ENCODE measurements at regions not wholly inside any gene's neighbourhood (a gene's known extent, or its start where the extent isn't known, plus 50 kb on each side); places are given as distances from the start of the nearest gene placed in this dataset.
"Not testable (repeated sequence)": the region's sequence is repeated elsewhere in the genome, so short reads cannot be mapped to it uniquely, and the experiment has no call there.

DNA sequence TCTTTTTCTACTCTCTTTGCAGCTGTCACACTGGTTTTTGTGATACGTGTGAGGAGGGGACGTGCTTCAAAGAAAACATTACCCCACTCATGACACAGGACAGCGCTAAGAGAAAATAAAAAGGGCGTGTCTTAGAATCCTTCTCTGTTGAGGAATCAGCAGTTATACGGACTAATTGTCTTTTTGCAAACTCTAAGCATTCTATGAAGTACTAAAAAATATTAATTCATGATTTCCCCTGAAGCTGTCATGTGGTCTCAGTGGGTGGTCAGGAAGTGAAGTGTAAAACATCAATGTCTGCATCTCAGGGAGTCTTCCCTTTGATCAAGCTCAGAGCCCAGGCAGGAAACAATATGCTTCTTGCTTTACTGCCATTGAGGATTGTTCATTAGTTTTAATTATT is 117.5 kb upstream of the CRBN start:
- Histone ChIP-seq H3K36me3 (no peaks in the 10 kb centered on the region), H3K27me3 (no peaks in the 10 kb centered on the region), H3K4me3 (no peak overlapping the region), H3K9me3 (no peaks in the 10 kb centered on the region; the same call in 1 of the 2 replicates)
- no peak for DNase-seq

DNA sequence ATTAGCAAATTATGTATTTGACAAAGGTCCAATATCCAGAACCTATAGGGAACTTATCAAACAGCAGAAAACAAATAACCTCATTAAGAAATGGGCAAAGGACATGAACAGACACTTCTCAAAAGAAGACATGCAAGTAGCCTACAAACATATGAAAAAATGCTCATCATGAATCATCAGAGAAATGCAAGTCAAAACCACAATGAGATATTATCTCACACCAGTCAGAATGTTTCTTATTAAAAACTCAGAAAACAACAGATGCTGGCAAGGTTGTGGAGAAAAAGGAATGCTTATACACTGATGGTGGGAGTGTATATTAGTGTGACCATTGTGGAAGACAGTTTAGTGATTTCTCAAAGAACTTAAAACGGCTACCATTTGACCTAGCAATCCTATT is 116.1 kb upstream of the CRBN start:
- DNase-seq = no peak
- Histone ChIP-seq H3K36me3 (no peaks in the 10 kb centered on the region), H3K9me3 (no peaks in the 10 kb centered on the region; the same call in 1 of the 2 replicates), H3K4me3 (no peak overlapping the region), H3K27me3 (no peaks in the 10 kb centered on the region)

DNA sequence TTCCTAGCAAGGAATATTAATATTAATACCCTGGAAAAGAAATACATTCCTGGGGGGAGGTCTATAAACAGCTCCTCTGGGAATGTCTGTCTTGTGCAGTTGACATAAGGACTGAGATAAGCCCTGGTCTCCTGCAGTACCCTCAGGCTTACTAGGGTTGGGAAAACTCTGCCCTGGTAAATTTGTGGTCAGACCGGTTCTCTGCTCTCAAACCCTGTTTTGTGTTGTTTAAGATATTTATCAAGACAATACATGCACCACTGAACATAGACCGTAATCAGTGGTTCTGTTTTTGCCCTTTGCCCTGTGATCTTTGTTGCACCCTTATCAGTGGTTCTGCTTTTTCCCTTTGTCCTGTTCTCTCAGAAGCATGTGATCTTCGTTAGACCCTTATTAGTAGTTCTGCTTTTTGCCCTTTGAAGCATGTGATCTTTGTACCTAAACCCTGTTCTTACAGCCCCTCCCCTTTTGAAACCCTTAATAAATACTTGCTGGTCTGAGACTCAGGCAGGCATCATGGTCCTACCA is 112.3 kb upstream of the CRBN start:
- not testable (repeated sequence) for H3K27me3 ChIP-seq, H3K9me3 ChIP-seq, DNase-seq, H3K4me3 ChIP-seq, H3K36me3 ChIP-seq

DNA sequence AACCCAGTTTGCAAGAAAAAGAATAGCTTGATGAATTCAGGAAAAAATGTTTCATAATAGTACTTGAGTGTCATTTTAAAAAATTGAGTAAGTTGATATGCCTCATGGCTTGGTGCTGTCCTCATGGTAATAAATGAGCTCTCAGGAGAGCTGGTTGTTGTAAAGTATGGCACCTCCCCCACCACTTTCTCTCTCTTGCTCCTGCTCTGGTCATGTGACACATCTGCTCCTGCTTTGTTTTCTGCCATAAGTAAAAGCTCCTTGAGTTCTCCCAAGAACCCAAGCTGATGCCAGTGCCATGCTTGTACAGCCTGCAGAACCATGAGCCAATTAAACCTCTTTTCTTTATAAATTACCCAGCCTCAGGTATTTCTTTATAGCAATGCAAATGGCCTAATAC is 108.8 kb upstream of the CRBN start:
- no peaks in the 10 kb centered on the region for H3K27me3 ChIP-seq
- DNase-seq = no peak
- no peaks in the 10 kb centered on the region for H3K9me3 ChIP-seq
- no peaks in the 10 kb centered on the region for H3K36me3 ChIP-seq
- H3K4me3 ChIP-seq = no peak overlapping the region

DNA sequence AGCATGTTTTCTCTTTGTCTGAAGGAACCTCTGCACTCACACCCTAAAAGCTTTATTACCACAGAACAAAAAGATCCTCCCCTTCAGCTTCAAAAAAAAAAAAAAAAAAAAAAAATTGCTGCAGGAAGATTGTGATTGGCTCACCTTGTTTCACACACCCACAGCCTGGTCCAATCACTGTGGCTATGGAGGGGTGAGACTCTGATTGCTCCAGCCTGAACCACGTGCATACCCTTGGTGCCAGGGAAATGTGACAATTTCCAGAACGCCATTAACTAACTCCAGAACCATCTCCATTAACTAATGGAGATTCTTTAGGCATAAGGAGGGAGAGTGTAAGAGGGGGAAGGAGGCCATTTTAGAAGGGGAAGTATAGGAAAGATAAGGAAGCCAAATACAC is 106.5 kb upstream of the CRBN start:
- Histone ChIP-seq H3K4me3 (no peak overlapping the region), H3K36me3 (no peaks in the 10 kb centered on the region), H3K9me3 (no peaks in the 10 kb centered on the region), H3K27me3 (no peaks in the 10 kb centered on the region)
- DNase-seq = peak; percentile 0

DNA sequence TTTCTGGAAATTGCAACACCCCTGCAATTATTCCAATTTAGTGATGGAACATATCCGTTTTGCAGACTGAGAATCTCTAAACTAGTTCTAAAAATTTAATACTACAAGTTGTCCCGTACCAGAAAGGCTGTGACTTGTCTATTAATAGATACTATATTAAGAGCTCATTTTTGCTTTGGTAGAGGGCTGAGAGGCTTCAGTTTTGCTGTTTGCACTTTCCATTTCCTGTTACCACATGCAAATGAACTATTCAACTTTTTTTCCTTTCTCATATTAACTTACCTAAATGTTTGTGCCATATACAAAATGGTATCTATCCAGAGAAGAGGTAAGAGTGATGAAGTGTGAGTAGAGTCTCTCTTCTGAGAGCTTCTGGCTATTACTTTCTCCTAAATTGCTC is 101.5 kb upstream of the CRBN start:
- H3K9me3 ChIP-seq = no peaks in the 10 kb centered on the region
- H3K36me3 ChIP-seq = no peaks in the 10 kb centered on the region
- no peaks in the 10 kb centered on the region for H3K27me3 ChIP-seq
- DNase-seq = no peak
- no peak overlapping the region for H3K4me3 ChIP-seq

DNA sequence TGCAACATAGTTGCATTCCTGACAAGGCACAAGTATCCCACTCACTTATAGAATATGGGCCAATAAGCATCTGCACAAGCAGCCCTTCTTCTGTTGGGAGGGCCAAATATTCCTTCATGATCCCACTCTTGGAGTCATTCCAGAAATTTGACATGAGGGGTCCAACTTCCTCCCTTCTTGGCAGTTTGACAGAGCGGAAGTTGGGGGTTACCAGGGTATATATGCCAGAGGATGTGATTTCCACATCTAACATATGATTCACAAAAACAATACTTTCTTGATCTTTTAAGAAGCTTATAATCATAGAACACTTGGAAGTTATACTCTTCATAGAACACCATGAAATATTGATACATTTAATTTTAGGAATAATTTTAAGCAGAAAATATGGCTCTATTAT is 100.9 kb upstream of the CRBN start:
- Histone ChIP-seq H3K9me3 (no peaks in the 10 kb centered on the region), H3K27me3 (no peaks in the 10 kb centered on the region), H3K36me3 (no peaks in the 10 kb centered on the region)

DNA sequence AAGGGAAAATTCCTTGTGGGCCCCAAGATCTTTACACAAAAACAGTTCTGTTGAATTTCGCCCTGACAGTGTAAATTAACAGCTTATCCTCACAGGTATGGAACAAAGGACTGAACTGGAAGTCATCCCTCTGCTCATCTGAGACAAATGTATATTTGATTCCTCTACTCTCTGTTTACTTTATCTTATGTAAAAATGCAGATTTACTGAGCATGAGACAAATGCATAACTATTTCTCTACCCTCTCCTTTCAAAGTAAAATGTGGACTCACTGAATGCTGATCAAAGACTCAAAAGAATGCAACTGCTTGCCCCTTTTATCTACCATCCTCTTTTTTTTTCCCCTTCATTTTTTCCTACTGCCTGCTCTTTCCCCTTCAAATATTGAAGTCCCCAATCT is 98.6 kb upstream of the CRBN start:
- Histone ChIP-seq H3K9me3 (no peaks in the 10 kb centered on the region), H3K27me3 (no peaks in the 10 kb centered on the region), H3K36me3 (no peaks in the 10 kb centered on the region), H3K4me3 (no peak overlapping the region)
- DNase-seq = no peak

More for the DNA sequence above, 100.9 kb upstream of the CRBN start:
- DNase-seq = no peak
- no peak overlapping the region for H3K4me3 ChIP-seq

DNA sequence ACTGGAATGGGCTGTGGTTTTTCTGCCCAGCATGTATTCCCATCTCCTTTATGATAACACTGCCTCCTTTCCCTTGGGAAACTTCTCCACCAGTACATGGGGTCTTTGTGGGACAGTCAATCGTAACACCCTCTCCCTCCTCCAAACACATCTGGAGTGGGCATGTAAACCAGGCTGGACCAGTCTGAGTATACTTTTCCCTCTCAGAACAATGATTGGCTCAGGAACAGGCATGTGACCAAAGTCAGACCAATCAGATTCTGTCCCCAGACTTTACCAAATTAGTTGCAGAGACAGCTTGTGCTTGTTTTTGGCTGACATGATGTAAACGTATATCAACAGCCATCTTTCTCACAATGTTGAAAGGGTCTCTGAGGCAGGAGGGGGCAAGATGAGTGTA is 97.1 kb upstream of the CRBN start:
- H3K27me3 ChIP-seq = no peaks in the 10 kb centered on the region

DNA sequence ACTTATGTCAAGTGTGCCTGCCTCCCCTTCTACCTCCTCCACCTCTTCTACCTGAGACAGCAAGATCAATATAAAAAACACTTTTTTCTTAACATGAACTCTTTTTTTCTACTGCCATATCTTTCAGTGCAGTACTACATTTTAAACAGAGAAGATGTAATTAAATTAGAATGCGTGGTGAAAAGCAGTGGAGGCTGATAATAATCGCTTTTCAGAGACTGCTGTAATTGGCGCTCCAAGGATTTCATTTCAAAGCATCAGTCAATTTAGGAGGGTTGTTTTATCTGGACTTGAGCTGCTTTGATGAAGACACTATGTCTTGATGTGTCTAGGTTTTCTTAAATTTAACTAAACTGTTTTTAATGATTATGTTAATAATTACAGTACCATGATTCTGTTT is 85.3 kb upstream of the CRBN start:
- Histone ChIP-seq H3K9me3 (no peaks in the 10 kb centered on the region), H3K4me3 (no peak overlapping the region), H3K27me3 (no peaks in the 10 kb centered on the region), H3K36me3 (no peaks in the 10 kb centered on the region)
- DNase-seq = no peak

More for the DNA sequence above, 97.1 kb upstream of the CRBN start:
- Histone ChIP-seq H3K36me3 (no peaks in the 10 kb centered on the region), H3K4me3 (no peak overlapping the region), H3K9me3 (no peaks in the 10 kb centered on the region)
- DNase-seq = no peak

DNA sequence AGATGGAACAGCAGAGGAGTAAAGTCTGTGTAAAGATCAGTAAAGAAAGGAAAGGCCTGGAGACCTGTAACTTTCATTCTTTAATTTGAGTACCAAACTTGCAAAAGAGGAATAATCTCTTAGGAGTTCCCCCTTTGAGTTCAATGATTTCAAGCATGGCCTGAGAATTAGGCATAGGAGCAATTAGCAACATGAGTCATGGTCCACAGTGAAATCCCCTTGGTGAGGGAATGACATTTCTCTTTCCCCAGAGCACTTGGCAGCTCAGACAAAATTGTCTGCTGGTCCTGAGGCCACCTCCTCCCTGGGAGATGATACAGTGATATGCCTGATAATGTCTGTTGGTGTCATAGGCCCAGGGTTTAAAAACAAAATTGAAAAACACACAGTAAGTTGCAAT is 81.4 kb upstream of the CRBN start:
- H3K36me3 ChIP-seq = no peaks in the 10 kb centered on the region
- H3K9me3 ChIP-seq = no peaks in the 10 kb centered on the region
- H3K27me3 ChIP-seq = no peaks in the 10 kb centered on the region
- no peak overlapping the region for H3K4me3 ChIP-seq
- no peak for DNase-seq

DNA sequence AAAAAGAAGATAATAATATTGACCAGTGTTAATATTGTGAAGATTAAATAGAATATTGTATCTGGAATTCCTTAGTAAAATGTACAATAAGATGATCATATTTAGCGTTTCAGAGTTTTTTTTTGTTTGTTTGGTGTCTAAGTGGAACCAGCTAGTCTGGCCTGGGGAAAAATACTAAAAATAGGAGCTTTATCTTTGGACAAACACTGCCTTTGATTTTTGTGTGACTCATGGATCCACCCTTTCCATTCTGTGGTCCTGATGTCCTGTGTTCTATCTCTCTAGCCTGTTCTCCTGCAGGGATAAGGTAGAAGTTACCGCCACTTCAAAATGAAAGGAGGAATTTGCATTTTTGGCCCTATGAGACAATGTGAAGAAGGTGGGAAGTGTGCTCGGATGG is 79.7 kb upstream of the CRBN start:
- no peaks in the 10 kb centered on the region for H3K9me3 ChIP-seq
- H3K36me3 ChIP-seq = no peaks in the 10 kb centered on the region
- DNase-seq = no peak
- H3K4me3 ChIP-seq = no peak overlapping the region
- H3K27me3 ChIP-seq = no peaks in the 10 kb centered on the region

DNA sequence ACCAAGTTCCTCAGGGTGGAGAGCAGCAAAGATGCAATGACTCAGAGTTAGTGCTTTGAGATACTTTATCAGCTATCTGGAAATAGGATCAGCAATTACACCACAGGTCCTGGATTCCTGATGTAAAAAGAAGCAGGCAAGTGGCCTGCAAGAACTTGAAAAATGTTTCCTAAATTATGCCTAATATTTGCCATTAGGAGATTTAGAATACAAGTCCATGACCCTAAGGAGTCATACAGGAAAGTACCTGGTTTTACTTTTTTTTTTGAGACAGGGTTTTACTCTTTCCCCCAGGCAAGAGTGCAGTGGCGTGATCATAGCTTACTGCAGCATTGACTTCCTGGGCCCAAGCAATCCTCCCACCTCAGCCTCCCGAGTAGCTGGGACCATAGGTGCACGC is 78.8 kb upstream of the CRBN start:
- DNase-seq = no peak
- Histone ChIP-seq H3K4me3 (no peak overlapping the region), H3K27me3 (no peaks in the 10 kb centered on the region), H3K9me3 (no peaks in the 10 kb centered on the region), H3K36me3 (no peaks in the 10 kb centered on the region)

DNA sequence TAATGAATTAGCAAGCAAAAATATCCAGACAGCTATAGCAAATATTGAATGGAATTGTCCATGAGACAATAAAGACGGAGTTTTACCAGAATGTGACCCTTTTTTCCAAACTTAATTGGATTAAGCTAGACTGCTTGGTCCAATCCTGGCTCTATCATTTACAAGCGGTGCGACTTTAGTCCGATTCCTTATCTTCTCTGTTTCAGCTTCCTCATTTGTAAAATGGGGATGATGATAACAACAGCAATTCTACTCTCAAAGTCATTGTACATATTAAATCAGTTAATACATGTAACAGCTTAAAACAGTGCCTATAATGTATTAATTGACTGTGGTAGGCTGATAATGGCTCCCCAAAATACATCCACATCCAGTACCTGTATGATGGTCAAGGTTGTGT is 62.1 kb upstream of the CRBN start:
- Histone ChIP-seq H3K27me3 (no peaks in the 10 kb centered on the region), H3K9me3 (no peaks in the 10 kb centered on the region), H3K4me3 (no peak overlapping the region), H3K36me3 (no peaks in the 10 kb centered on the region)
- DNase-seq = no peak

DNA sequence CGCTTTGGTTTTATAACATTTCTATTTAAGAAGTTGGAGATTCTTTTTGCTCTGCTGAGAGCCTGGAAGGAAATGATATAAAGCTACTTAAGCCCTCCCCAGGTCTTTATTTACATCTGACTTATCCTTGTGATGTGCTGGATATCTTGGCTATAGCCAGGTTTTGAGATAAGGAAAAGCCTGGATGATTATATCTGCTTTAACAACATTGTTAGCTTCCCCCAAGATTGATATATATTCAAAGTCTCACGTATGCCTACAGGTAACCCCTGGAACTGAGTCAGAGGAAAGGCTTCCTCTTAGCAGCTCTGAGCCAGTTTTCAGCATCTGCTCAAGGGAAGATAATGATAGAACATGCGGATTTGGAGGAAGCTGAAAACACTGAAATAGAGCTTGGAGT is 61.5 kb upstream of the CRBN start:
- H3K9me3 ChIP-seq = no peaks in the 10 kb centered on the region
- H3K36me3 ChIP-seq = no peaks in the 10 kb centered on the region
- H3K27me3 ChIP-seq = no peaks in the 10 kb centered on the region
- H3K4me3 ChIP-seq = no peak overlapping the region
- DNase-seq = no peak

DNA sequence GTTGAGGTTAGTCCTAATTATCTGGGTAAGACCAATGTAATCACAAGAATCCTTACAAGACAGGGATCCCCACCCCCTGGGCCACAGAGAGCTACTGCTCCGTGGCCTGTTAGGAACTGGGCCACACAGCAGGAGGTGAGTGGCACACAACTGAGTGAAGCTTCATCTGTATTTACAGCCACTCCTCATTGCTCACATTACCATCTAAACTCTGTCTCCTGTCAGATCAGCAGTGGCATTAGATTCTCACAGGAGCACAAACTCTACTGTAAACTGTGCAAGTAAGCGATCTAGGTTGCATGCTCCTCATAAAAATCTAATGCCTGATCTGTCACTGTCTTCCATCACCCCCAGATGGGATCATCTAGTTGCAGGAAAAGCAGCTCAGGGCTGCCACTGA is 58.5 kb upstream of the CRBN start:
- Histone ChIP-seq H3K27me3 (no peaks in the 10 kb centered on the region), H3K36me3 (no peaks in the 10 kb centered on the region), H3K9me3 (no peaks in the 10 kb centered on the region), H3K4me3 (no peak overlapping the region)
- DNase-seq = no peak

DNA sequence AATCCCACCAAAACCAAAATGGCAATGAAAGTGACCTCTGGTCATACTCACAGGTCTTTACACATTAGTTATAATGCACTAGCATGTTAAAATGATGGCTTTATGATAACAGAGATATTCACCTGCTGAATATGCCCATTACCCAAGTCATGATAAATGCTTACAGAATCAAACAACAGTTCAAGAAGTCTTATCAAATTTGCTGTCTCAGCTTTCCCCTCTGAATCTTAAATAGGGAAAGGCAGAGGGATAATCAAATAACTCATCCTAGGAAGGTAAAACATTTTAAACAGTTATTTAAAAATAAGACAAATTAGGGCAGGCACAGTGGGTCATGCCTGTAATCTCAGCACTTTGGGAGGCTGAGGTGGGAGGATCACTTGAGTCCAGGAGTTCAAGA is 52.8 kb upstream of the CRBN start:
- no peak overlapping the region for H3K4me3 ChIP-seq
- H3K9me3 ChIP-seq = no peaks in the 10 kb centered on the region
- no peak for DNase-seq
- H3K27me3 ChIP-seq = no peaks in the 10 kb centered on the region
- no peaks in the 10 kb centered on the region for H3K36me3 ChIP-seq

Data from MG63 (cell line).